ENCODE measurements at regions not wholly inside any gene's neighbourhood (a gene's known extent, or its start where the extent isn't known, plus 50 kb on each side); places are given as distances from the start of the nearest gene placed in this dataset.

DNA sequence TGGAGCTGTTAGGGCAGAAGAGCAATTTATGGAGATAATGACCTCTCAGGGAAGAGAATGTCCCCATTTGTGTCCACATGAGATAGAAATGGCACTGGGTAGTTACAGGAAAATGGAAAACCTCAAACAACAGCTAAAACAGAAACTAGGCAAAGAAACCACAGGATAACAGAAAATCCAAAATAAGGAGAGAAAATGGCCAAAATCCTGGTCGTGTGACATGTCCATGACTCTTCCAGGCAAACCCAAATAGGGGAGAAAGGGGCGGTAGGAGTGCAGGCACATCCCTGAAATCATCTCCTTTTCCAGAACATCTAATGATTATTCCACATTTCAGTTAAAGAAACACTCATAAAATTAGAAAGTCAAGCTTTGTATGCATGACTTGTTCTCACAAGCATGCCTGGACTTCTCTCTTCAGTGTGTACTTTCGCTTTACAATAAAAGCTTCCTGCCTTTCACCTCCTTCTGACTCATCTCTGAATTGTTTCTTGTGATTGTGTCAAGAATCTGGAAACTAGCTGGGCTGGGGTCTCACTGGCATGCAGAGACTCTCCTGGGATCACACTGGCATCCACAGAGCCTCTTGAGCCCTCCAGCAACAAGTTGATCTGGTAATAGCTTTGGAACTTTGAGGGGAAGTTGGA lies 171.4 kb upstream of the ZP4 start:
- peak; percentile 14 for DNase-seq

DNA sequence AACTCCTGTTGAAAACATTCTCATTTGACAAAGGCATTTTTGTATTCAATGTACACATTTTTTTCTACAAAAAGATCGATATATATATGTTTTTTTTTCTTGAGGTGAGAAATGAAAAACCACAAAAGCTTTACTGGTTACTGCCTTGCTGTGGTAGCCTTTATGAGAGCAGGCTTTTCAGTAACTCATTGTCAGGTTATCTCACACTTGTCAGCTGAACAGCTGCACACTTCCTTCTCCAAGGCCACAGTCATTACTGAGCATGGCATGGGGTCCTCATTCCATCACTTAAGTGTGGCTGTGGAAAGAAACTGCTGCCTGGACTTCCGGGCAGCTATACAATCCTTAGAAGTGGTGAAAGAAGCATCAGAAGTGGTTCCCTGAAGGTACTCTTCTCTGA lies 169.3 kb upstream of the ZP4 start:
- DNase-seq, result no peak

DNA sequence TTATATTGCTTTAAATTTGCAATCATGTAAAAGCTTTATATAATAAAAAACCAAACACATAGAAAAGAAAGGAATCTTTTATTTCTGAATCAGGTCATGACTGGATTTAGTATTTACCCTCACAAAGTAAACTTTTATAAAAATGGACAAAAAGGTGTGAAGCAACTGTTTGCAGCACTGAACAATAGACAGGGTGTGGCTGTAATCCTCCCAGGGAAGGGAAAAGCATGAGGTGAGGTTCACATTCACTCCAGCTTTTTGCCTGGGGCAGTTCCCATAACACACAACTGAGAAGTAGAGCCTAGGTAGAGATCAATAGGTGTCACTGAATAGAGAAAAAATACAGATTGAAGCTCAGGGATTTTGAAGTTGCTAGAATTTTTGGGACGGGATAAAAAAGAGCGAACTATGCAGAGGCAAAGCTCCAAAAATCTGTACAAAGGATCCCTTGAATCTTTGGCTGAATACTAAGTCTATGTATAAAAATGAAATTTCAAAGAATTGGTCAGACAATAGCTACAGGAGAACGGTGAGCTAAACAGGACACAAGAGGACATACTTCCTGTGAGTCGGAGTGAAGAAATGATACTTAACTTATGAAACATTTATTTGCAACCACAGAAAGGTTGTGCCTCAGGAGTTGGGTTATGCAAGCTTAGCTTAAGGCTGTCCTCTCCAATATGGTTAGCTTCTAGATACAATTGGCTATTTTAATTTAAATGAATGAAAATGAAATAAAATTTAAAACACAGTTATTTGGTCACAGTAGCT lies 162.0 kb upstream of the ZP4 start:
- no peak for DNase-seq

DNA sequence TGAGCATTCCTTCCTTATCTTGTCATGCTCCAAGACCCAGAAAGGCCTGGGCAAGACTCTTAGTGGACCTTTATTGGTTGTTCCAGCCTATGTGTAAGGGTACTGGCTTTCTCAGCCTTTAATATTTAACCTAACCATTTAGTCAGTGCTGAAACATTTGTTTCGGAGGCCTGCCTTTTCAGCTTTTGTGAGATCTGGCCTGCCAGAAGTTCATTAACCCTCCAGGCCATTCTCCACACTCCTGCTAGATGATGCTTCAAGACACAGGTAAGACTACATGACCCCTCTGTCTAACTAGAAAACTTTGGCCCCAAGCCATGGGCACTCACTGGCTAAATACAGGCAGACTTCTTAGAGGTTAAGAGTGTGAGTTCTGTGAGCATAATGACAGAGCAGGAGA lies 138.4 kb upstream of the ZP4 start:
- DNase-seq, result no peak

DNA sequence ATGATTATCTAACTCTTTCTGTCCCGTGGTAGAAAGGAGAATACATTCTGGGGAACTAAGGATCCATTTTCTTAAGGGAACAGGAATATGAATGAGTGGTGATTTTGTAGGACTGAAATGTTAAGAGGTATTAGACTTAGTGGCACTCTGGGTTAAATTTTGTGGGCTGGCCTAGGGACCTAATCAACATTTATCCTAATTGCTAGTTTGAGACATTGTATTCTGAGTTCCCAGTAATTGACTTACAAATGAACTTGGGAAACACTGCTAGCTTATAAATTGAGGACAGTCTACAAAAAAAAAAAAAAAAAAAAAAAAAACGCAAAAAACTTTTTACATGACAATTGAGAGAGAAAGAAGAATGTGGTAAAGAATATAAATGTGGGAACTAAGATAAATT lies 136.6 kb upstream of the ZP4 start:
- DNase-seq, result no peak

DNA sequence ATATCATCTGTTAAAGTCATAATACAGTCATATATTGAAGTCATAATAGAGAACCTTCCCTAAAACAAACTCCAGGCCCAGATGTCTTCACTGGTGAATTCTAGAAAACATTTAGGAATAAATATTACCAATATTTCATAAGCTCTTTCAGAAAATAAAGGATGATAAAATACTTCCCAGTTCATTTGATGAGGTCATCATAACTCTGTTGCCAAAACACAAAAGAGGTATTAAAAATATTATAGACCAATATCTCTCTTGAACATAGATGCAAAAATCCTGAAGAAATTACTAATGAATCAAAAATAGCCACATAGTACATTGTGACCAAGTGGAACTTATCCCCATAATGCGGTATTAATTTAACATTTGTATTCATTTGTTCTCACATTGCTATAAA lies 132.4 kb upstream of the ZP4 start:
- DNase-seq, result no peak

DNA sequence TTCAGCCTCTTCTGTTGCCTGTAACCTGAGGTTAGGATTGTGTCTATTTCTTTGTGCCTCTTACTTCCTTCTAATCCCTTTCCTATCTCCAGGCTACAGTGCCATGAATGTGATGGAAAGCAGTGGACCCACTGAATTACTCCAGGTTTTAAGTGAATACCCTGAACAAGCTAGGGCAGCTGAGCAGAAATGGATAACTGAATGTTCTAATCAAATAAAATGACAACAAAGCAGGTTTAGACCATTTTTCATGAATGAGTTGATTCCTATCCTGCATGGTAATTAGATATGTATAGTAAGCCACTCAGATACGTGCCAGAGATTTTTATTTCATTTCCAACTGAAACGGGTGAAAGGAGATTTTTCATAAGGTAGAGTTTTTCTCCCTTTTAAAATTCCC lies 127.5 kb upstream of the ZP4 start:
- DNase-seq, result no peak

DNA sequence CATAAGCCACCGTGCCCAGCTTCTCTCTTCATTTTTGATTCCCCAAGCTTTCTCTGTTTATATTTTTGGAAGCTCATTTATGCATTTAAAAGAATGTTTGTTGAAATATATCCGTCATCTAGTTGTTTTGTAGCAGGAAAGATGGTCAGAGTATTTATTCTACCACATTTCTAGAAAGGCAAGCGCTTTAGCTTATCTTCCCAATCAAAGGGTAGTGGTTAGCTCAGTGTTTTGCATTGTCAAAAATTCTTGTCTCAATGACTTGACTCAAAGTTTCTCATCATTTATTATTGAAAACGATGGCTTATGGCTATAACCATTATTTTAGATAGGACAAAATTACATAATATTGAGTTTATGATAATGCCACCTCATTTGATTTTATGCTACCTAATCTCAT lies 116.1 kb upstream of the ZP4 start:
- DNase-seq, result no peak

DNA sequence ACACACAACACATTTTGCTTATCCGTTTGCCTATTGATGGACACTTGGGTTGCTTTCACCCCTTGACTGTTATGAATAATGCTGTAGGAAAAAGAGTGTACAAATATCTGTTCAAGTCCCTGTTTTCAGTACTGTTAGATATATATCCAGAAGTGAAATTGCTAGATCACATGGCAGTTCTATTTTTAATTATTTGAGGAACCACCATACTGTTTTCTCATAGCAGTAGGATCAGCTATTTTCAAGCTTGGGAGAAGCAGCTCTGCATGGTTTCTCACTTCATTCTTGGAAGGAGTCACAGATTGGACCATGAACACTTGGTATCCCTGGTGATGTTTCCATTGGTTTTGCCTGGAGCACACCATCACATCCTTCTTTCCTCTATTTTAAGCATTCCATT lies 114.4 kb upstream of the ZP4 start:
- DNase-seq, result no peak

DNA sequence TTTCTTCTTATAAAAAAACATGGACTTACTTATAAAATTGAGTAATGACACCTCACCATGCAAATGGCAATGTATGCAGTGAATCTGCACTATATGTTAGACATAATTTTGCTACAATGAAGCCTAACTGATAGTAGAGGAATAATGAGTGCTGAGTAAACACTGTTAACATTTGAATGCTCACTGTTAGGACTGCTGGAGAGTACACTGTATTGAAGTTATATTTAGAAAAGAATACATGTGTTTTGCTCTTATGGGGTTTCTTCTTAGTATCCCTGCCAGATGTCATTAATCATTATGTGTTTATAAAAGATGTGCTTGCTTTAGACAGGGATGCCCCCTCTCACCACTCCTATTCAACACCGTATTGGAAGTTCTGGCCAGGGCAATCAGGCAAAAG lies 111.1 kb upstream of the ZP4 start:
- DNase-seq, result no peak

DNA sequence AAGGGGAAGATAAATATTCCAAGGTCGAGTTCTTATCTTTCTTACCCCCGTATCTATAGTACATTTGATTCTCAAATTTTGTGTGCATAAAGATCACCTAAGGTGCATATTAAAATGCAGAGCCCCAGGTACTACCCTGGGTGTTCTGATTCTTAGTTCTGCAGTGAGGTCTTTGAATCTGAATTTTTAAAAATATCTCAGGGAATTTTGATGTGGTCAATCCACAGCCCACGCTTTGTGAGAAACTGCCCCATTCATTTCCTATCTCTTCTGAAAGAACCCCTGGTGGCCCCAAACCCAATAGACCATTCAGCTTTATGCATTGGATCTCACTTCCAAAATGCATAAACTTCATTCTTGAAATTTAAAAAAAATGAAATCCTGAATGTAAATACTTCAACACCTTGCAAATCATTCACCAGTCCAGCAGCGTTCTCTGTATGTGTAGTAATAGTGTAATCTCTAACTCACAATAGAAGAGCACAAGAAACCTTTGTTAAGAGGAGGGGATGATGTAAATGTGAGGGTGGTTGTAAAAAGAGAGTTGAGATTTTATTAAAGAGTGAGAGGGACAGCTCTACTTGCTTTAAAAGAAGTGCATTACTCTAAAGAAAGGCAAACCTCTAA lies 108.8 kb upstream of the ZP4 start:
- no peak for DNase-seq

DNA sequence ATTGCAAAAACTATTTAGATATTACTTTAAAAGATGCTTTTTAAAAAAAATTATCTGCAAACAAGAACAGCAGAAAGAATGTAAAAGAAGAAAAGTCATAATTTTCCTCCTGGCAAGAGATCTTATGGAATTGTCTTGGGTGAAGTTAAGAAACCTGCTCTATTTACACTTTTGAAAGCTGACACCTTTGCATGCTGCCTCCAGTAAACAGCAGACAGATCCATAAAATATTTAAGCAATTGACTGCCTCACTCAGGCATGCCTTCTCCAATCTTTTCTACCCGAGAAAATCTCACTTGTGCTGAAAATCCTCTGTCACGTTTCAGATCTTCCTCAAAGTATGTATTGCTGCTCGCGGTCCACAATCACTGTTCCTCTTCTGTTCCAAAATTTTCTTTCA lies 107.9 kb upstream of the ZP4 start:
- DNase-seq, result no peak

DNA sequence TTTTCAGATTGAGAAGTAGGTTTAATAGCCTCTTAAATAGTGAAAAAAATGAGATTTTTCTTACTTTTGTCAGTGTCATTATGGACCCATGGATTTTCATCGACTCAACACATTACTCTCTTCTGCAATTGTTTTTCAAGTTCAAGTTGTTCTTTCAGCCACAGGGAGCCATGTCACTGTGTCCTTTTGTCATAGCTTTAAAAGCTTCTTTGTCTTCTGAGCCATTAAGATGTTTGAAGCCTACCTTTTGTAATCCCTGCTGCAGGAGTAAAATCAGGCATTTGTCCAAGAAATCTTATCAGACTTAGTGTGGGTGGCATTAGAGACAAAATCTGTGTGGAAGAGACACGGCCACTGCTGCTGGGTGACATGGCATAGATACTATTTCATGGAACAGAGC lies 92.8 kb upstream of the ZP4 start:
- DNase-seq, result no peak

DNA sequence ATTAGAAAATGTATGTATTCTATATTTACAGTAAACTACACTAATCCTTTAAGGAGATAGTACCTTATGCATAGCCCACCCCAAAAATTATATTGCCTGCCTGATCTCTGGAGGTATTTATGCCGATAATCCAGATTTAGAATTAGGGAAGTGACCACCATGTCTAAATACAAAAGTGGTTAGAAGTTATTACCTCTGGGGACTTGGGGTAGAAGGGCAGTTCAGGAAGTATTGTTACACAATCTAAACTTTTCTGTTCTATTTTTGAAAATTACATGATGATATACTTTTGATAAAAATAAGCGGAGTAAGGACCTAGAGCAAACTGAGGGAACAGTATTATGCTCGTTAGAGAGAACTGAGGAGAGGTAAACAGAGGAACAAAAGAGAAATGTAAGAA lies 90.5 kb upstream of the ZP4 start:
- DNase-seq, result no peak

DNA sequence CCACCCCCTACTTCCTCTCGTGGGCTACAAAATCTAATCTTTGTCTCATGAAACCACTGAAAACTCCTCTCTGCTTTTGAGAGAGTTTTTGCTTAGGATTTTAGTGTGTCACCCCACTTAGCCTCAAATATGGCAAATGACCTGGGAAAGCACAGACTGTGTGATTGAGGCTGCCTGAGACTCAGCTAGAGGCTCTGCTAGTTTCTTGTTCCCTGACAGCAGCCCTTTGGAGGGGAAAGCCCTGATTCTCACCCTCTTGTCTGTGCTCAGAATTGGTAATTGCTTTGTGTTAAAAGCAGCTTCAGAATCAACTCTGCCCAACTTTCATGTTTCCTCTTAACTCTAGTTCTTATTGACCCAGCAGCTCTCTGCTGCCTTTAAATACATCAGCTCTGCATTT lies 85.6 kb upstream of the ZP4 start:
- DNase-seq, result no peak

DNA sequence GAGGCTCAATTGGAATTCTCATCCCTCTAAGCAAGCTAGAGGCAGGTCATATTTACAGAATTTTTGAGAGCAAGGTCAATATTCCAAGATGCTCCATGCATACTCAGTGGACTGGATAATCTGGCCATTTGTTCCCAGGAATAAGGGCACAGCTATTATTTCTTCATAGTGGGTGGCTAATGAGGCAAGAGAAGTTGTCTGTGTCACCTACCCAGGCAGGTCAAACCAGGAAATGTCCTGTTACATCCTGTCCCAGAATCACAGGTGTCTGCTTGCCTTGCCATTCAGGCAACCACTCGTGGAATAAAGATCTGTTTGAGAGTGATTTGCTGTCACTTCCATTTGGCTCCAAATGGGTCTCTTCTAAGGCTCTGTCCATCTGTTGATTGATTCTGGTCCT lies 85.2 kb upstream of the ZP4 start:
- DNase-seq, result no peak

DNA sequence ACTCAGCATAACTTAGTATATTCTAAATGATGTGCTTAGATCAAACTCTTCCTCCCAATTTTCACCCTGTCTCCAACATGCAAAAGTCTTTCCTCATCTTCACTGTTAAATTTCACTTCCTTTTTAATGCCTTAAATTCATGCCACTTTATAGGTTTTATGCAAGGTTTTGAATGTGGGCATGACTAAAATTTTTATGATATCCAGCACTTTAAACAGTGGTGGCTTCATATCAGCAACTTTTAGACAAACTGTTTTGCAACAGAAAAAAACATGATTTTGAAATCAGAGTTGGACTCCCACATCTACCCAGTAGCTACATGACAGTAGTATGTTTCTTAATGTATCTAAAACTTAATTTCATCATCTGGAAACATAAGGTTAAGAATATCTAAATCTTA lies 84.7 kb upstream of the ZP4 start:
- no peak for DNase-seq

DNA sequence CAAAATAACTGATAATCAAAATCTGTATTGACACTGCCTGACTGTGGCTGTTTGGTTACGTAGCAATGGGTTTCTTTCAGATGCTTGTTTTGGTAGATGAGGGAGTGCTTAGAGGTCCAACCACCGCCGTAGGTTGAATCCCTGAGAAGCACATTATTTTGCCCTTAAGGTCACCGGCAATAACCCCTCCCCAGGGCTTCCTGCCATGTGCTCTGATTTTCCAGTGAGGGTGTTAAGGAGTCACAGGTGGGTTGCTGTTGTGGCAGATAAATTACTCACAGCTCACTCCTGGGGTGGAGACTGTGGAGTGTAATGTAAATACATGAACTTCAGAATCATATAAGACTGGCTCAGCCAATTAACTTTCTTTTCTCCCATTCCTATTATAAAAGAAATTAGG lies 81.5 kb upstream of the ZP4 start:
- DNase-seq, result no peak

DNA sequence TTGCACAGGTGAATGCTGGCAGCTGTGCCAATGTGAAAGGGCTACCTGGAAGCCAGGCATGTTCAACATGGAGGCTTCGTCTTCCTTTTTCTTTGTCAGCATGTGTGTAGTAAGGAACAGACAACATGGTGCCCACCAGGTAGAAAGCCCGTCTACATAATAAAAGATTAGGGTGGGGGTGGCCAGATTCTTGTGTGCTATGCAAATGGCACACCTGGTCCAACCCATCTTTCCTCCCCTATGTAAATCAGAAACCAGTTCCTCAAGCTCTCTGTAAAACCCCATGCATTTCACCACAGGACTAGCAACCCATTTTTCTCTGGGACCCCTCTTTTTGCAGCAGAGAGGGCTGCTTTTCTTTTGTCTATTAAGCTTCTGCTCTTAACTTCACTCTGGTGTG lies 72.3 kb upstream of the ZP4 start:
- DNase-seq, result no peak

DNA sequence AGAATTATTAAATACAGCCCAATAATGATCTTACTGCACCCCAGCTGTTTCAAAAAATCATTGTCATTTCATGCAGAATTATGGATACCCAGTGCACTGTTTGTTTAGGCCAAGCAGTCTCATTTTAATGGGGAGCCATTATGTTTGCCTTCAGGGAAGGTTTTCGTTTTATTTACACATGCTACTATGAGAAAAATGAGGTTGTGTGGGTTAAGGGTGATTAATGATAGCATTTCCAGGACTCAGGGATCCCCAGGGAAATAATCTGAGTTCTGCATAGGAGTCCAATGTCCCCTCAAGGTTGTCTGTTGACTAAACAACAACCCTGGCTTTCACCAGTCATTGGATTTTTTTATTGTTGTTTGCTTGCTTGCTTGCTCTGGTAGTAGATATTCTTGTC lies 71.0 kb upstream of the ZP4 start:
- no peak for DNase-seq

DNA sequence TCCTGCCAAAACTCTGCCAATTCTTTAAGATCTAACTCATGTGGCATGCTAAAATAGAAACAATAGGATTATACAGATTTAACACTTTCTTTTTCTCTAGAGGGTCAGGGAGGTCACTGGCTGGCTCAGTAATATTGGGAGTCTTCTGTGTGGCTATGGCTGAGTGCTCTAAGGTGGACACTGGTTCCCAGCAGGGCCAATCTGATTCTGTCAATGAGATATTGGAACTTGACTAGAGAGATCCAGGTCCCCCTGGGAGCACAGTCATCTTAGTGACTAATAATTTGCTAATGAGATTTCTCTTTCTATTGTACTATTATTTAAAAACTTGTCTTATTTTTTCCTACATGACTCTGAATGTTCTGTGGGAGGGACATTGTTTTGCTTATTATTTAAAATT lies 69.1 kb upstream of the ZP4 start:
- no peak for DNase-seq

DNA sequence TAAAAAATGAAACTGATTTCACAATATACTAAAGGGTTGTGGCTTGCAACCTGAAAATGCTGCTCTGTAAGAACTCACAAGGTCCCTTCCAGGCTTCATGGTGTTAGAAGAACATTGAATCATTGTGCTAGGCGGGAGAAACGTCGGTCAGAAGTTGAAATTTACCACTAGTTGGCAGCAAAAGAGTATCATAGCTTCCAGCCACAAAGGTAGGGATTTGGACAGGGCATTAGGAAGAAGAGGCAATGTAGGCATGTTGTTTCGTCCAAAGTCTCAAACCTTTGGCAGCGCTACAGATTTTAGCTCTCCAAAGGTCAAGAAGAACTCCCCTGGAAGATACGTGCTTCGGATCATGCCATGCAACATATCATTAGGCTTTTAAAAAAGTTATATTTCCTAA lies 62.5 kb upstream of the ZP4 start:
- DNase-seq, result no peak

Data from T1000 (cell line).